OCI-LY3 (cell line): ENCODE measurements at regions not wholly inside any gene's neighbourhood (a gene's known extent, or its start where the extent isn't known, plus 50 kb on each side); places are given as distances from the start of the nearest gene placed in this dataset.

ENCODE experiments used
- CTCF ChIP-seq: fragments of 200-600, 300-600 bp; sonication (generic); IDR thresholded peaks from 2 replicates; pipeline ENCODE4 v1.5.1; 2014; ENCODE audit warnings: antibody characterized with exemption, low read length, low read depth
- EZH2phosphoT487 ChIP-seq: fragments of 200-600 bp; shearing (Covaris generic); IDR thresholded peaks from 2 replicates; pipeline ENCODE4 v1.6.1; 2018; ENCODE audit warnings: antibody characterized with exemption, mixed run types, low read depth

- TF ChIP-seq CTCF (no peak), EZH2phosphoT487 (no peak)
Measured at GRCh38 chr3:64922213-64922612, 234.4 kb upstream of the ADAMTS9 start.
